H9 (cell line): ENCODE measurements at regions not wholly inside any gene's neighbourhood (a gene's known extent, or its start where the extent isn't known, plus 50 kb on each side); places are given as distances from the start of the nearest gene placed in this dataset.

Source experiments
- DNase-seq: peaks from one replicate; pipeline ENCODE4 v3.0.0-alpha.2; 2017
- H2AFZ ChIP-seq: one replicate; pipeline ENCODE4 v1.6.1; 2013; ENCODE audit warnings: mild to moderate bottlenecking, low read length, control low read depth, moderate library complexity
- H2AK5ac ChIP-seq: 2 replicates; pipeline ENCODE4 v1.6.1; 2013; ENCODE audit warnings: low read length, control low read depth, mixed read lengths; ENCODE audit not compliant: insufficient read length
- H2BK120ac ChIP-seq: one replicate; pipeline ENCODE4 v1.6.1; 2013; ENCODE audit warnings: low read depth, mild to moderate bottlenecking, low read length, control low read depth, inconsistent platforms; ENCODE audit not compliant: poor library complexity, severe bottlenecking
- H2BK12ac ChIP-seq: 2 replicates; pipeline ENCODE4 v1.6.1; 2013; ENCODE audit warnings: low read length, control low read depth, mixed read lengths, low read depth; ENCODE audit not compliant: insufficient read length
- H2BK15ac ChIP-seq: 2 replicates; pipeline ENCODE4 v1.6.1; 2013; ENCODE audit warnings: low read depth, low read length, control low read depth
- H2BK20ac ChIP-seq: one replicate; pipeline ENCODE4 v1.6.1; 2013; ENCODE audit warnings: low read depth, mild to moderate bottlenecking, low read length, control low read depth, inconsistent platforms; ENCODE audit not compliant: poor library complexity, severe bottlenecking
- H2BK5ac ChIP-seq: 2 replicates; pipeline ENCODE4 v1.6.1; 2013; ENCODE audit warnings: low read length, control low read depth, mixed read lengths; ENCODE audit not compliant: insufficient read length
- H3K14ac ChIP-seq: 2 replicates; pipeline ENCODE4 v1.6.1; 2013; ENCODE audit warnings: low read length, control low read depth; ENCODE audit not compliant: insufficient read depth
- H3K18ac ChIP-seq: 2 replicates; pipeline ENCODE4 v1.6.1; 2013; ENCODE audit warnings: low read depth, mild to moderate bottlenecking, mixed read lengths, low read length, control low read depth; ENCODE audit not compliant: insufficient read length
- H3K23ac ChIP-seq: 2 replicates; pipeline ENCODE4 v1.6.1; 2013; ENCODE audit warnings: low read length, control low read depth, mixed read lengths, low read depth; ENCODE audit not compliant: insufficient read length
- H3K23me2 ChIP-seq: 2 replicates; pipeline ENCODE4 v1.6.1; 2013; ENCODE audit warnings: low read depth, mild to moderate bottlenecking, mixed read lengths, low read length, control low read depth; ENCODE audit not compliant: insufficient read length, poor library complexity, severe bottlenecking
- H3K27ac ChIP-seq: 2 replicates; pipeline ENCODE4 v1.5.1; 2013; ENCODE audit warnings: low read length, control low read depth, mixed read lengths, low read depth; ENCODE audit not compliant: insufficient read length
- H3K27me3 ChIP-seq: 2 replicates; pipeline ENCODE4 v1.6.1; 2013; ENCODE audit warnings: low read length, control low read depth, inconsistent platforms; ENCODE audit not compliant: insufficient read depth
- H3K4ac ChIP-seq: 2 replicates; pipeline ENCODE4 v1.6.1; 2013; ENCODE audit warnings: low read depth, mild to moderate bottlenecking, control low read depth, inconsistent platforms, low read length, moderate library complexity
- H3K4me1 ChIP-seq: 2 replicates; pipeline ENCODE4 v1.6.1; 2013; ENCODE audit warnings: low read length, control low read depth, inconsistent platforms; ENCODE audit not compliant: insufficient read depth
- H3K4me2 ChIP-seq: 2 replicates; pipeline ENCODE4 v1.6.1; 2013; ENCODE audit warnings: low read length, control low read depth, mixed read lengths; ENCODE audit not compliant: insufficient read length, insufficient read depth
- H3K56ac ChIP-seq: 2 replicates; pipeline ENCODE4 v1.6.1; 2013; ENCODE audit warnings: low read depth, mild to moderate bottlenecking, mixed read lengths, low read length, control low read depth; ENCODE audit not compliant: insufficient read length
- H3K79me1 ChIP-seq: 2 replicates; pipeline ENCODE4 v1.6.1; 2013; ENCODE audit warnings: low read depth, mild to moderate bottlenecking, moderate library complexity, low read length, control low read depth, inconsistent platforms; ENCODE audit not compliant: insufficient read depth, poor library complexity, severe bottlenecking
- H3K79me2 ChIP-seq: 2 replicates; pipeline ENCODE4 v1.6.1; 2013; ENCODE audit warnings: low read length, control low read depth, inconsistent platforms; ENCODE audit not compliant: insufficient read depth
- H3K9ac ChIP-seq: 2 replicates; pipeline ENCODE4 v1.6.1; 2013; ENCODE audit warnings: low read length, control low read depth, mixed read lengths; ENCODE audit not compliant: insufficient read length; ENCODE audit errors: extremely low read depth
- H3K9me3 ChIP-seq: one replicate; pipeline ENCODE4 v1.6.1; 2013; ENCODE audit warnings: low read depth, low read length, inconsistent platforms; ENCODE audit not compliant: control insufficient read depth
- H3T11ph ChIP-seq: one replicate; pipeline ENCODE4 v1.6.1; 2013; ENCODE audit warnings: mild to moderate bottlenecking, low read length, control low read depth, inconsistent platforms
- H4K20me1 ChIP-seq: one replicate; pipeline ENCODE4 v1.6.1; 2013; ENCODE audit not compliant: control insufficient read depth, insufficient read length, insufficient read depth
- H4K5ac ChIP-seq: 2 replicates; pipeline ENCODE4 v1.6.1; 2013; ENCODE audit warnings: low read depth, mild to moderate bottlenecking, mixed read lengths, low read length, control low read depth; ENCODE audit not compliant: insufficient read length
- H4K8ac ChIP-seq: replicated peaks from 2 replicates; pipeline ENCODE4 v1.6.1; 2013; ENCODE audit warnings: low read length, control low read depth, mixed read lengths, low read depth; ENCODE audit not compliant: insufficient read length
- H4K91ac ChIP-seq: 2 replicates; pipeline ENCODE4 v1.6.1; 2013; ENCODE audit warnings: low read depth, mild to moderate bottlenecking, moderate library complexity, mixed read lengths, low read length, control low read depth; ENCODE audit not compliant: insufficient read length
- H3K27ac Mint-ChIP-seq, 3 experiments: 2 replicates in 2 of 3; 3 replicates in 1 of 3; pipeline ENCODE4 v1.8.0; 2020 to 2021; ENCODE audit warnings: mixed read lengths in 3 of 3, mild to moderate bottlenecking in 1 of 3, moderate library complexity in 1 of 3
- H3K27me3 Mint-ChIP-seq: 2 replicates; pipeline ENCODE4 v1.8.0; 2021; ENCODE audit warnings: low read depth, mild to moderate bottlenecking, moderate library complexity, mixed read lengths
- H3K36me3 Mint-ChIP-seq, 3 experiments: 2 replicates in 2 of 3; 3 replicates in 1 of 3; pipeline ENCODE4 v1.8.0; 2020 to 2021; ENCODE audit warnings: low read depth in 3 of 3, mixed read lengths in 3 of 3; ENCODE audit not compliant: insufficient read depth in 1 of 3
- H3K4me1 Mint-ChIP-seq, 2 experiments: 2 replicates each; pipeline ENCODE4 v1.8.0; 2020; ENCODE audit warnings: mixed read lengths in 2 of 2
- H3K4me3 Mint-ChIP-seq, 2 experiments: 2 replicates in 1 of 2; 3 replicates in 1 of 2; pipeline ENCODE4 v1.8.0; 2020 to 2021; ENCODE audit warnings: mild to moderate bottlenecking in 2 of 2, mixed read lengths in 2 of 2, moderate library complexity in 1 of 2
- H3K9me3 Mint-ChIP-seq, 2 experiments: 2 replicates in 1 of 2; 3 replicates in 1 of 2; pipeline ENCODE4 v1.8.0; 2020; ENCODE audit warnings: mild to moderate bottlenecking in 2 of 2, mixed read lengths in 2 of 2, moderate library complexity in 1 of 2
- WGBS: extraction: QIAGEN DNeasy Blood & Tissue Kit; methylation state at CpG from one replicate; pipeline ENCODE4 v1.1.7; 2013; ENCODE audit warnings: missing lambda C conversion rate, low lambda C conversion rate, mixed read lengths; ENCODE audit not compliant: insufficient read length; ENCODE audit errors: extremely low coverage; 5-methylcytosine and 5-hydroxymethylcytosine counted together
- TF ChIP-seq, protein P1 (sequence below): fragments of 200-600 bp; sonication (generic); conservative IDR thresholded peaks from 3 replicates; pipeline ENCODE4 v1.8.0; 2021; ENCODE audit warnings: antibody characterized with exemption, mild to moderate bottlenecking

DNA sequence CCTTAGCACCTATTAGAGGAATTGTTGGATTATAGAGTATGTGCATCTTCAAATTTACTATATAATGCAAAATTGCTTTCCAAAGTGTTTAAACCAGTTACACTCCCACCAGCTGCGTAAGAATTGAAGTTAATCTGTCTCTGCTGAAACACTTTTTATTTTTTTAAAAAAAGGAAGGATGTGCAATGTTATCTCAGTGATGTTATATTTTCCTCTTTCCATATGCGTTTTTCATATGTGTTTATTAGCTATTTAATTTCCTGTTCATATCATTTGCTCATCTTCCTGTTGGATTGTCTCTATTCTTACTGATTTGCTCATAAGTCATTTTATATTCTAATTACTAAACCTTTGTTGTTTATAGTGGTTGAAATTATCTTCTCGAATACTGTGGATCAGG lies 63.2 kb upstream of the RFX8 start:
- no CpG with 5 or more reads among the region's 3 CpGs for WGBS

More for the DNA sequence above, 63.2 kb upstream of the RFX8 start:
- H3K4me2 ChIP-seq = no peak overlapping the region
- no peak overlapping the region for H3K56ac ChIP-seq
- H3K9me3 ChIP-seq = no peaks in the 10 kb centered on the region
- H3K27ac Mint-ChIP-seq = no peak overlapping the region
- H2BK12ac ChIP-seq = no peak overlapping the region
- no peaks in the 10 kb centered on the region for H3K27me3 ChIP-seq
- H3K18ac ChIP-seq = no peak overlapping the region
- no peak overlapping the region for H4K8ac ChIP-seq
- no peak overlapping the region for H2AFZ ChIP-seq
- no peak overlapping the region for H2BK20ac ChIP-seq
- no peaks in the 10 kb centered on the region; a peak in 3 of 5 replicates for H3K9me3 Mint-ChIP-seq
- H3K23ac ChIP-seq = no peak overlapping the region
- H3T11ph ChIP-seq = no peak overlapping the region
- no peak overlapping the region for H4K5ac ChIP-seq
- H3K79me2 ChIP-seq = no peaks in the 10 kb centered on the region
- no peak overlapping the region for H3K4ac ChIP-seq
- H4K20me1 ChIP-seq = no peaks in the 10 kb centered on the region
- H3K9ac ChIP-seq = no peak overlapping the region
- no peaks in the 10 kb centered on the region for H3K27me3 Mint-ChIP-seq
- no peak overlapping the region for H2AK5ac ChIP-seq
- H3K27ac ChIP-seq = no peak overlapping the region
- no peak overlapping the region for H2BK120ac ChIP-seq
- no peak overlapping the region for H3K14ac ChIP-seq
- H3K36me3 Mint-ChIP-seq = peaks cover 0 to under 1% (median 0%) of the 10 kb centered on the region in 3 experiments; a peak in 2 of 7 replicates
- TF ChIP-seq, protein P1, sequence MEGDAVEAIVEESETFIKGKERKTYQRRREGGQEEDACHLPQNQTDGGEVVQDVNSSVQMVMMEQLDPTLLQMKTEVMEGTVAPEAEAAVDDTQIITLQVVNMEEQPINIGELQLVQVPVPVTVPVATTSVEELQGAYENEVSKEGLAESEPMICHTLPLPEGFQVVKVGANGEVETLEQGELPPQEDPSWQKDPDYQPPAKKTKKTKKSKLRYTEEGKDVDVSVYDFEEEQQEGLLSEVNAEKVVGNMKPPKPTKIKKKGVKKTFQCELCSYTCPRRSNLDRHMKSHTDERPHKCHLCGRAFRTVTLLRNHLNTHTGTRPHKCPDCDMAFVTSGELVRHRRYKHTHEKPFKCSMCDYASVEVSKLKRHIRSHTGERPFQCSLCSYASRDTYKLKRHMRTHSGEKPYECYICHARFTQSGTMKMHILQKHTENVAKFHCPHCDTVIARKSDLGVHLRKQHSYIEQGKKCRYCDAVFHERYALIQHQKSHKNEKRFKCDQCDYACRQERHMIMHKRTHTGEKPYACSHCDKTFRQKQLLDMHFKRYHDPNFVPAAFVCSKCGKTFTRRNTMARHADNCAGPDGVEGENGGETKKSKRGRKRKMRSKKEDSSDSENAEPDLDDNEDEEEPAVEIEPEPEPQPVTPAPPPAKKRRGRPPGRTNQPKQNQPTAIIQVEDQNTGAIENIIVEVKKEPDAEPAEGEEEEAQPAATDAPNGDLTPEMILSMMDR = no peak
- H3K4me3 Mint-ChIP-seq = no peak overlapping the region
- no peak for DNase-seq
- H3K23me2 ChIP-seq = no peaks in the 10 kb centered on the region
- H2BK15ac ChIP-seq = no peak overlapping the region
- no peak overlapping the region for H2BK5ac ChIP-seq
- H3K4me1 Mint-ChIP-seq = peaks cover 20 to 24% of the 10 kb centered on the region in 2 experiments
- no peaks in the 10 kb centered on the region for H3K79me1 ChIP-seq
- no peak overlapping the region for H4K91ac ChIP-seq
- H3K4me1 ChIP-seq = no peaks in the 10 kb centered on the region; the same call in 1 of the 2 replicates
